MG63 (cell line): ENCODE measurements at regions not wholly inside any gene's neighbourhood (a gene's known extent, or its start where the extent isn't known, plus 50 kb on each side); places are given as distances from the start of the nearest gene placed in this dataset.
"Not testable (repeated sequence)": the region's sequence is repeated elsewhere in the genome, so short reads cannot be mapped to it uniquely, and the experiment has no call there.

Experiments used
- DNase-seq: peaks from one replicate; pipeline ENCODE4 v3.0.0-alpha.2; 2020
- H3K27me3 ChIP-seq: fragments of 250-450 bp; sonication (Bioruptor Pico); 2 replicates; pipeline ENCODE4 v1.5.1; 2020; ENCODE audit warnings: mild to moderate bottlenecking, moderate library complexity
- H3K36me3 ChIP-seq: fragments of 250-450 bp; sonication (Bioruptor Pico); 2 replicates; pipeline ENCODE4 v1.5.1; 2020; ENCODE audit warnings: mild to moderate bottlenecking, moderate library complexity
- H3K4me3 ChIP-seq: fragments of 250-450 bp; sonication (Bioruptor Pico); 2 replicates; pipeline ENCODE4 v1.5.1; 2020; ENCODE audit warnings: mild to moderate bottlenecking, moderate library complexity
- H3K9me3 ChIP-seq: fragments of 250-450 bp; sonication (Bioruptor Pico); 2 replicates; pipeline ENCODE4 v1.5.1; 2020; ENCODE audit warnings: mild to moderate bottlenecking, moderate library complexity

GRCh38 chr3:20517316-20517715 is 331.3 kb upstream of the SGO1 start:
- H3K9me3 ChIP-seq, DNase-seq, H3K27me3 ChIP-seq, H3K4me3 ChIP-seq, H3K36me3 ChIP-seq: not testable (repeated sequence)

- no peak overlapping the region for H3K4me3 ChIP-seq
- no peak for DNase-seq
- no peaks in the 10 kb centered on the region for H3K36me3 ChIP-seq
- no peaks in the 10 kb centered on the region for H3K9me3 ChIP-seq
- no peaks in the 10 kb centered on the region for H3K27me3 ChIP-seq
Measured at GRCh38 chr3:20516311-20516710, 330.3 kb upstream of the SGO1 start.

- no peak for DNase-seq
- no peak overlapping the region for H3K4me3 ChIP-seq
- no peaks in the 10 kb centered on the region for H3K36me3 ChIP-seq
- H3K27me3 ChIP-seq, result no peaks in the 10 kb centered on the region
- no peaks in the 10 kb centered on the region for H3K9me3 ChIP-seq
Measured at GRCh38 chr3:20515834-20516233, 329.8 kb upstream of the SGO1 start.

GRCh38 chr3:20511863-20512505 is 326.0 kb upstream of the SGO1 start:
- no peak for DNase-seq
- Histone ChIP-seq H3K4me3 (no peak overlapping the region), H3K9me3 (no peaks in the 10 kb centered on the region)

GRCh38 chr3:20510396-20510795 is 324.4 kb upstream of the SGO1 start:
- no peak for DNase-seq
- Histone ChIP-seq H3K36me3 (no peaks in the 10 kb centered on the region), H3K27me3 (no peaks in the 10 kb centered on the region), H3K9me3 (no peaks in the 10 kb centered on the region), H3K4me3 (no peak overlapping the region)

More at GRCh38 chr3:20511863-20512505, 326.0 kb upstream of the SGO1 start:
- H3K36me3 ChIP-seq, result no peaks in the 10 kb centered on the region
- H3K27me3 ChIP-seq, result no peaks in the 10 kb centered on the region

GRCh38 chr3:20503394-20504082 is 317.5 kb upstream of the SGO1 start:
- Histone ChIP-seq H3K27me3 (no peaks in the 10 kb centered on the region), H3K4me3 (no peak overlapping the region), H3K9me3 (no peaks in the 10 kb centered on the region), H3K36me3 (no peaks in the 10 kb centered on the region)
- DNase-seq, result no peak

- Histone ChIP-seq H3K4me3 (no peak overlapping the region), H3K27me3 (no peaks in the 10 kb centered on the region), H3K9me3 (no peaks in the 10 kb centered on the region), H3K36me3 (no peaks in the 10 kb centered on the region)
- no peak for DNase-seq
Measured at GRCh38 chr3:20490996-20491395, 305.0 kb upstream of the SGO1 start.

- no peak for DNase-seq
- no peaks in the 10 kb centered on the region for H3K36me3 ChIP-seq
Measured at GRCh38 chr3:20488151-20488550, 302.1 kb upstream of the SGO1 start.

GRCh38 chr3:20484126-20484525 is 298.1 kb upstream of the SGO1 start:
- DNase-seq, result no peak
- H3K4me3 ChIP-seq, result no peak overlapping the region
- no peaks in the 10 kb centered on the region for H3K9me3 ChIP-seq
- no peaks in the 10 kb centered on the region for H3K27me3 ChIP-seq
- H3K36me3 ChIP-seq, result no peaks in the 10 kb centered on the region

More at GRCh38 chr3:20488151-20488550, 302.1 kb upstream of the SGO1 start:
- Histone ChIP-seq H3K4me3 (no peak overlapping the region), H3K9me3 (no peaks in the 10 kb centered on the region), H3K27me3 (no peaks in the 10 kb centered on the region)

GRCh38 chr3:20482350-20482749 is 296.3 kb upstream of the SGO1 start:
- no peaks in the 10 kb centered on the region for H3K36me3 ChIP-seq
- no peaks in the 10 kb centered on the region for H3K9me3 ChIP-seq
- H3K27me3 ChIP-seq, result no peaks in the 10 kb centered on the region
- no peak overlapping the region for H3K4me3 ChIP-seq
- no peak for DNase-seq

- no peak for DNase-seq
- Histone ChIP-seq H3K9me3 (no peaks in the 10 kb centered on the region), H3K4me3 (no peak overlapping the region), H3K36me3 (no peaks in the 10 kb centered on the region), H3K27me3 (no peaks in the 10 kb centered on the region)
Measured at GRCh38 chr3:20480786-20481365, 294.9 kb upstream of the SGO1 start.

GRCh38 chr3:20478436-20478835 is 292.4 kb upstream of the SGO1 start:
- no peaks in the 10 kb centered on the region for H3K27me3 ChIP-seq
- no peaks in the 10 kb centered on the region for H3K36me3 ChIP-seq
- H3K4me3 ChIP-seq, result no peak overlapping the region
- no peaks in the 10 kb centered on the region for H3K9me3 ChIP-seq
- no peak for DNase-seq

- H3K4me3 ChIP-seq, H3K36me3 ChIP-seq, H3K9me3 ChIP-seq, H3K27me3 ChIP-seq, DNase-seq: not testable (repeated sequence)
Measured at GRCh38 chr3:20464237-20464636, 278.2 kb upstream of the SGO1 start.

- no peak overlapping the region for H3K4me3 ChIP-seq
- DNase-seq, result no peak
- no peaks in the 10 kb centered on the region for H3K27me3 ChIP-seq
- H3K9me3 ChIP-seq, result no peaks in the 10 kb centered on the region
- H3K36me3 ChIP-seq, result no peaks in the 10 kb centered on the region
Measured at GRCh38 chr3:20462723-20463122, 276.7 kb upstream of the SGO1 start.

GRCh38 chr3:20462226-20462625 is 276.2 kb upstream of the SGO1 start:
- H3K9me3 ChIP-seq, result no peaks in the 10 kb centered on the region
- no peak for DNase-seq
- H3K27me3 ChIP-seq, result no peaks in the 10 kb centered on the region
- no peak overlapping the region for H3K4me3 ChIP-seq
- no peaks in the 10 kb centered on the region for H3K36me3 ChIP-seq

- Histone ChIP-seq H3K27me3 (no peaks in the 10 kb centered on the region), H3K9me3 (no peaks in the 10 kb centered on the region), H3K36me3 (no peaks in the 10 kb centered on the region), H3K4me3 (no peak overlapping the region)
- DNase-seq, result no peak
Measured at GRCh38 chr3:20458994-20459716, 273.1 kb upstream of the SGO1 start.

GRCh38 chr3:20456511-20456910 is 270.5 kb upstream of the SGO1 start:
- DNase-seq, result no peak
- no peaks in the 10 kb centered on the region for H3K9me3 ChIP-seq
- H3K27me3 ChIP-seq, result no peaks in the 10 kb centered on the region
- H3K36me3 ChIP-seq, result no peaks in the 10 kb centered on the region
- no peak overlapping the region for H3K4me3 ChIP-seq
